Brain microvascular endothelial cell (primary cell): ENCODE measurements at regions not wholly inside any gene's neighbourhood (a gene's known extent, or its start where the extent isn't known, plus 50 kb on each side); places are given as distances from the start of the nearest gene placed in this dataset.
A peak's percentile ranks its signal among the peaks of the same experiment; 100 is the strongest.

Experiments used
- DNase-seq: peaks from one replicate; pipeline ENCODE4 v3.0.0-alpha.2; 2020
- H3K27ac ChIP-seq: fragments of 250-450 bp; sonication (Bioruptor Pico); 2 replicates; pipeline ENCODE4 v1.5.1; 2020; ENCODE audit warnings: mild to moderate bottlenecking, moderate library complexity
- H3K27me3 ChIP-seq: fragments of 250-450 bp; sonication (Bioruptor Pico); replicated peaks from 2 replicates; pipeline ENCODE4 v1.5.1; 2020; ENCODE audit warnings: mild to moderate bottlenecking
- H3K36me3 ChIP-seq: fragments of 250-450 bp; sonication (Bioruptor Pico); replicated peaks from 2 replicates; pipeline ENCODE4 v1.5.1; 2020; ENCODE audit warnings: mild to moderate bottlenecking
- H3K4me3 ChIP-seq: 2 replicates; pipeline ENCODE4 v1.5.1; 2011; ENCODE audit warnings: low read depth, mild to moderate bottlenecking, control low read depth, low read length, moderate library complexity
- CTCF ChIP-seq: IDR thresholded peaks from 2 replicates; pipeline ENCODE4 v1.5.1; 2011; ENCODE audit warnings: low read depth, mild to moderate bottlenecking, moderate library complexity, low read length, control low read depth, inconsistent platforms; ENCODE audit errors: missing control alignments
- in situ Hi-C: cut with HindIII; loops from 2 replicates; pipeline ENCODE4 v1.10.0; 2017; ENCODE audit warnings: low sequenced_read_pairs, low pct_ligation_motif_present

- Histone ChIP-seq H3K27ac (no peak overlapping the region), H3K4me3 (no peak overlapping the region), H3K36me3 (no peaks in the 10 kb centered on the region), H3K27me3 (no peaks in the 10 kb centered on the region)
- in situ Hi-C loops, result no loop called here
- DNase-seq, result no peak
- no peak for TF ChIP-seq CTCF
Observed at GRCh38 chr12:5134861-5135525, 91.3 kb downstream of the KCNA5 start.

- no peak overlapping the region for H3K27ac ChIP-seq
Observed at GRCh38 chr12:5138256-5138655, 94.6 kb downstream of the KCNA5 start.

GRCh38 chr12:5138845-5139244, 95.2 kb downstream of the KCNA5 start:
- no peak for TF ChIP-seq CTCF
- Histone ChIP-seq H3K27me3 (no peaks in the 10 kb centered on the region), H3K4me3 (no peak overlapping the region), H3K36me3 (no peaks in the 10 kb centered on the region), H3K27ac (peak overlapping the region; percentile 13)
- in situ Hi-C loops, result no loop called here
- peak; percentile 35 for DNase-seq

More at GRCh38 chr12:5138256-5138655, 94.6 kb downstream of the KCNA5 start:
- no peaks in the 10 kb centered on the region for H3K36me3 ChIP-seq
- DNase-seq, result no peak
- H3K4me3 ChIP-seq, result no peak overlapping the region
- no peaks in the 10 kb centered on the region for H3K27me3 ChIP-seq
- no peak for TF ChIP-seq CTCF
- in situ Hi-C loops, result no loop called here

GRCh38 chr12:5139751-5140150, 96.1 kb downstream of the KCNA5 start:
- no peak for TF ChIP-seq CTCF
- no peak for DNase-seq
- in situ Hi-C loops, result no loop called here
- Histone ChIP-seq H3K27ac (no peak overlapping the region), H3K36me3 (no peaks in the 10 kb centered on the region), H3K4me3 (no peak overlapping the region), H3K27me3 (no peaks in the 10 kb centered on the region)

GRCh38 chr12:5140190-5140589, 96.5 kb downstream of the KCNA5 start:
- no peak overlapping the region for H3K4me3 ChIP-seq
- H3K27me3 ChIP-seq, result no peaks in the 10 kb centered on the region
- TF ChIP-seq CTCF, result no peak
- no peaks in the 10 kb centered on the region for H3K36me3 ChIP-seq
- no peak for DNase-seq
- in situ Hi-C loops, result no loop called here
- H3K27ac ChIP-seq, result no peak overlapping the region

- H3K27ac ChIP-seq, result no peak overlapping the region
- in situ Hi-C loops, result no loop called here
- TF ChIP-seq CTCF, result no peak
- H3K4me3 ChIP-seq, result no peak overlapping the region
- DNase-seq, result no peak
- H3K27me3 ChIP-seq, result no peaks in the 10 kb centered on the region
- no peaks in the 10 kb centered on the region for H3K36me3 ChIP-seq
Observed at GRCh38 chr12:5148880-5149279, 105.2 kb downstream of the KCNA5 start.
